CD14-positive monocyte (primary cell): ENCODE measurements at regions not wholly inside any gene's neighbourhood (a gene's known extent, or its start where the extent isn't known, plus 50 kb on each side); places are given as distances from the start of the nearest gene placed in this dataset.

Experiments used
- DNase-seq, 3 donors: peaks; one replicate each; pipeline ENCODE4 v3.0.0-alpha.2; 2011 to 2022
- H2AFZ ChIP-seq: 2 replicates; pipeline ENCODE4 v1.6.0; 2012; ENCODE audit warnings: mild to moderate bottlenecking, low read depth, low read length, inconsistent platforms; ENCODE audit not compliant: insufficient read depth, poor library complexity, severe bottlenecking
- H3K27ac ChIP-seq, 2 donors: 1 replicate in 1 of 2; 2 replicates in 1 of 2; pipeline ENCODE4 v1.5.1; 2012 to 2013; ENCODE audit warnings: low read length in 2 of 2, control low read depth in 1 of 2, inconsistent platforms in 1 of 2, low read depth in 1 of 2, mild to moderate bottlenecking in 1 of 2
- H3K27me3 ChIP-seq, 2 donors: one replicate each; pipeline versions ENCODE4 v1.6.0 to v1.6.1; 2011 to 2013; ENCODE audit warnings: low read length in 2 of 2; ENCODE audit not compliant: control insufficient read depth in 2 of 2, insufficient read depth in 2 of 2
- H3K36me3 ChIP-seq, 2 donors: replicated peaks in 1 of 2; 1 replicate in 1 of 2; 2 replicates in 1 of 2; pipeline versions ENCODE4 v1.5.1 to v1.6.1; 2012 to 2013; ENCODE audit warnings: low read length in 2 of 2, control low read depth in 1 of 2, inconsistent platforms in 1 of 2, mild to moderate bottlenecking in 1 of 2; ENCODE audit not compliant: insufficient read depth in 2 of 2, control insufficient read depth in 1 of 2
- H3K4me1 ChIP-seq, 2 donors: 1 replicate in 1 of 2; 2 replicates in 1 of 2; pipeline versions ENCODE4 v1.5.1 to v1.6.1; 2012 to 2013; ENCODE audit warnings: low read length in 2 of 2, control low read depth in 1 of 2, inconsistent platforms in 1 of 2, mild to moderate bottlenecking in 1 of 2, moderate library complexity in 1 of 2; ENCODE audit not compliant: insufficient read depth in 2 of 2, control insufficient read depth in 1 of 2
- H3K4me2 ChIP-seq: replicated peaks from 2 replicates; pipeline ENCODE3; 2012; ENCODE audit warnings: low read length, moderate library complexity, mild to moderate bottlenecking; ENCODE audit not compliant: poor library complexity, severe bottlenecking; ENCODE audit errors: extremely low read depth
- H3K4me3 ChIP-seq, 3 experiments: fragments of 200-600 bp in 1 of 3; sonication (generic) in 1 of 3; replicated peaks in 1 of 3; 1 replicate in 2 of 3; 2 replicates in 1 of 3; pipeline ENCODE4 v1.5.1; 2011 to 2013; ENCODE audit warnings: low read length in 3 of 3, mild to moderate bottlenecking in 3 of 3, control low read depth in 2 of 3, low read depth in 2 of 3, inconsistent platforms in 1 of 3, moderate library complexity in 1 of 3
- H3K79me2 ChIP-seq: 2 replicates; pipeline ENCODE4 v1.6.0; 2012; ENCODE audit warnings: mild to moderate bottlenecking, control low read depth, inconsistent platforms, low read length, moderate library complexity; ENCODE audit not compliant: insufficient read depth
- H3K9ac ChIP-seq: 2 replicates; pipeline ENCODE4 v1.6.0; 2017; ENCODE audit warnings: low read length, mild to moderate bottlenecking; ENCODE audit not compliant: insufficient read depth, poor library complexity, severe bottlenecking
- H3K9me3 ChIP-seq, 2 donors: replicated peaks in 1 of 2; 1 replicate in 1 of 2; 2 replicates in 1 of 2; pipeline versions ENCODE4 v1.5.1 to v1.6.1; 2012 to 2013; ENCODE audit warnings: low read length in 2 of 2, control low read depth in 1 of 2; ENCODE audit not compliant: control insufficient read depth in 1 of 2, insufficient read depth in 1 of 2
- H4K20me1 ChIP-seq: 2 replicates; pipeline ENCODE4 v1.6.0; 2012; ENCODE audit warnings: mild to moderate bottlenecking, low read length, control low read depth, moderate library complexity; ENCODE audit not compliant: insufficient read depth
- H3K27ac Mint-ChIP-seq, 7 donors: one replicate each; pipeline ENCODE4 v1.8.0; 2020; ENCODE audit warnings: mild to moderate bottlenecking in 7 of 7, mixed read lengths in 7 of 7, moderate library complexity in 6 of 7, inconsistent platforms in 2 of 7
- H3K27me3 Mint-ChIP-seq, 3 donors: one replicate each; pipeline ENCODE4 v1.8.0; 2021 to 2022; ENCODE audit warnings: low read depth in 3 of 3, mild to moderate bottlenecking in 3 of 3, mixed read lengths in 3 of 3, moderate library complexity in 3 of 3, inconsistent platforms in 1 of 3
- H3K36me3 Mint-ChIP-seq, 2 donors: one replicate each; pipeline ENCODE4 v1.8.0; 2020; ENCODE audit warnings: mixed read lengths in 2 of 2, inconsistent platforms in 1 of 2, mild to moderate bottlenecking in 1 of 2
- H3K4me1 Mint-ChIP-seq: one replicate; pipeline ENCODE4 v1.8.0; 2020; ENCODE audit warnings: mild to moderate bottlenecking, mixed read lengths
- H3K4me3 Mint-ChIP-seq, 2 donors: one replicate each; pipeline ENCODE4 v1.8.0; 2020; ENCODE audit warnings: mild to moderate bottlenecking in 2 of 2, mixed read lengths in 2 of 2, moderate library complexity in 1 of 2
- H3K9me3 Mint-ChIP-seq, 7 donors: one replicate each; pipeline ENCODE4 v1.8.0; 2020 to 2022; ENCODE audit warnings: mixed read lengths in 7 of 7, mild to moderate bottlenecking in 6 of 7, moderate library complexity in 6 of 7, inconsistent platforms in 2 of 7
- CTCF ChIP-seq: fragments of 200-600 bp; IDR thresholded peaks from one replicate; pipeline ENCODE4 v1.8.0; 2022; ENCODE audit warnings: antibody characterized with exemption, mild to moderate bottlenecking
- WGBS: methylation state at CpG from one replicate; pipeline ENCODE4 v1.1.5; 2013; ENCODE audit warnings: missing lambda C conversion rate; ENCODE audit not compliant: insufficient coverage; 5-methylcytosine and 5-hydroxymethylcytosine counted together
- intact Hi-C, 2 donors: fragments of 100-400 bp; cut with micrococcal nuclease; formaldehyde crosslinking; loops; one replicate each; pipeline versions ENCODE4 v1.15.0 to v1.15.1; 2023

GRCh38 chr9:28782630-28783029 is 1209.3 kb upstream of the C9orf72 start:
- H3K4me2 ChIP-seq, result no peak overlapping the region
- H3K27ac ChIP-seq, result no peak overlapping the region
- no peaks in the 10 kb centered on the region for H4K20me1 ChIP-seq
- WGBS, result no CpG with 5 or more reads among the region's 1 CpG
- no peaks in the 10 kb centered on the region for H3K27me3 ChIP-seq
- no peak for DNase-seq
- H3K79me2 ChIP-seq, result no peaks in the 10 kb centered on the region
- H3K4me1 ChIP-seq, result no peaks in the 10 kb centered on the region
- peaks cover 0 to 5% (median 0%) of the 10 kb centered on the region in 7 donors for H3K9me3 Mint-ChIP-seq
- H3K4me1 Mint-ChIP-seq, result no peaks in the 10 kb centered on the region
- TF ChIP-seq CTCF, result no peak
- H3K36me3 Mint-ChIP-seq, result no peaks in the 10 kb centered on the region
- H3K4me3 ChIP-seq, result no peak overlapping the region
- no peaks in the 10 kb centered on the region for H3K36me3 ChIP-seq
- H3K4me3 Mint-ChIP-seq, result no peak overlapping the region
- intact Hi-C loops, result no loop called here
- H3K9ac ChIP-seq, result no peak overlapping the region
- peaks cover 0 to 3% (median 0%) of the 10 kb centered on the region in 3 donors for H3K27me3 Mint-ChIP-seq
- no peak overlapping the region for H2AFZ ChIP-seq
- H3K9me3 ChIP-seq, result no peaks in the 10 kb centered on the region
- H3K27ac Mint-ChIP-seq, result no peak overlapping the region

- Histone ChIP-seq H4K20me1 (no peaks in the 10 kb centered on the region), H3K9ac (no peak overlapping the region), H3K4me2 (no peak overlapping the region), H3K79me2 (no peaks in the 10 kb centered on the region), H3K36me3 (no peaks in the 10 kb centered on the region), H3K27me3 (no peaks in the 10 kb centered on the region), H2AFZ (no peak overlapping the region), H3K9me3 (no peaks in the 10 kb centered on the region), H3K27ac (no peak overlapping the region), H3K4me3 (no peak overlapping the region), H3K4me1 (no peaks in the 10 kb centered on the region)
- Mint-ChIP-seq H3K9me3 (peaks cover 0 to 7% (median 0%) of the 10 kb centered on the region in 7 donors), H3K4me3 (no peak overlapping the region), H3K4me1 (no peaks in the 10 kb centered on the region), H3K27me3 (no peaks in the 10 kb centered on the region), H3K36me3 (no peaks in the 10 kb centered on the region), H3K27ac (no peak overlapping the region)
- no peak for TF ChIP-seq CTCF
- intact Hi-C loops, result no loop called here
- DNase-seq, result no peak
Measured at GRCh38 chr9:28792716-28793115, 1219.4 kb upstream of the C9orf72 start.
